SK-N-SH treated with all-trans-retinoic acid at 6 μM for 48 hours (cell line): ENCODE measurements at regions not wholly inside any gene's neighbourhood (a gene's known extent, or its start where the extent isn't known, plus 50 kb on each side); places are given as distances from the start of the nearest gene placed in this dataset.

Experiments used
- CREB5 ChIP-seq: fragments of 250-450 bp; sonication (Bioruptor Pico); IDR thresholded peaks from 2 replicates; pipeline ENCODE4 v1.5.1; 2020; ENCODE audit warnings: low read depth, mild to moderate bottlenecking, moderate library complexity
- SNAI2 ChIP-seq: fragments of 250-450 bp; sonication (Bioruptor Pico); IDR thresholded peaks from 2 replicates; pipeline ENCODE4 v1.5.0; 2020; ENCODE audit warnings: mild to moderate bottlenecking, moderate library complexity
- ZFP30 ChIP-seq: fragments of 450-650 bp; formaldehyde crosslinking; IDR thresholded peaks from 2 replicates; pipeline ENCODE4 v1.5.0; 2022; ENCODE audit warnings: mild to moderate bottlenecking, moderate library complexity
- ZNF565 ChIP-seq: fragments of 450-650 bp; formaldehyde crosslinking; conservative IDR thresholded peaks from 2 replicates; pipeline ENCODE4 v1.5.0; 2020; ENCODE audit warnings: low read depth, mild to moderate bottlenecking, moderate library complexity
- TF ChIP-seq, protein P1 (sequence below): fragments of 250-450 bp; sonication (Bioruptor Pico); IDR thresholded peaks from 2 replicates; pipeline ENCODE4 v1.5.1; 2021; ENCODE audit warnings: mild to moderate bottlenecking, moderate library complexity
- TF ChIP-seq, protein P2 (sequence below): fragments of 250-450 bp; sonication (Bioruptor Pico); IDR thresholded peaks from 2 replicates; pipeline ENCODE4 v1.8.0; 2020; ENCODE audit warnings: mild to moderate bottlenecking, moderate library complexity, borderline replicate concordance

DNA sequence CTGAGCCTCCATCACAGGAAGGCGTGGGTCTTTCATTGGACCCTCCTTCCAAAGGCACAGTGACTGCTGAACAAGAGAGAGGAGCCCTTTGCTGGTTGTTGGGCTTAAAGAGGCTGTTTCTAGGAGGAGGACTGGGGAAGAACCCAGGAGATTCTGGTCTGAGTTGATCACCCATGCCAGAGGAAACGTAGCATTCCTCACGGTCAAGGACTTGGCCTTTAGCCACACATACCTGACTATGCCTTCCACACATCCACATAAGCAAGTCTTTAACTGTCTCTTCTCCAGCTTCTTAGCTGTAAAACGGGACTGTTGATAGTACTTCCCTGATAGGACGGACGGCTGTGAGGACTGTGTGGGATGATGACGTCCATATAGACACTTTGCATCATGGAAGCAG, 149.8 kb upstream of the IRX3 start:
- TF ChIP-seq, protein P1, sequence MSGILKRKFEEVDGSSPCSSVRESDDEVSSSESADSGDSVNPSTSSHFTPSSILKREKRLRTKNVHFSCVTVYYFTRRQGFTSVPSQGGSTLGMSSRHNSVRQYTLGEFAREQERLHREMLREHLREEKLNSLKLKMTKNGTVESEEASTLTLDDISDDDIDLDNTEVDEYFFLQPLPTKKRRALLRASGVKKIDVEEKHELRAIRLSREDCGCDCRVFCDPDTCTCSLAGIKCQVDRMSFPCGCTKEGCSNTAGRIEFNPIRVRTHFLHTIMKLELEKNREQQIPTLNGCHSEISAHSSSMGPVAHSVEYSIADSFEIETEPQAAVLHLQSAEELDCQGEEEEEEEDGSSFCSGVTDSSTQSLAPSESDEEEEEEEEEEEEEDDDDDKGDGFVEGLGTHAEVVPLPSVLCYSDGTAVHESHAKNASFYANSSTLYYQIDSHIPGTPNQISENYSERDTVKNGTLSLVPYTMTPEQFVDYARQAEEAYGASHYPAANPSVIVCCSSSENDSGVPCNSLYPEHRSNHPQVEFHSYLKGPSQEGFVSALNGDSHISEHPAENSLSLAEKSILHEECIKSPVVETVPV = no peak
- TF ChIP-seq CREB5 (CRISPR knock-in tag) (no peak), ZFP30 (no peak), SNAI2 (no peak), ZNF565 (CRISPR knock-in tag) (no peak)
- TF ChIP-seq, protein P2, sequence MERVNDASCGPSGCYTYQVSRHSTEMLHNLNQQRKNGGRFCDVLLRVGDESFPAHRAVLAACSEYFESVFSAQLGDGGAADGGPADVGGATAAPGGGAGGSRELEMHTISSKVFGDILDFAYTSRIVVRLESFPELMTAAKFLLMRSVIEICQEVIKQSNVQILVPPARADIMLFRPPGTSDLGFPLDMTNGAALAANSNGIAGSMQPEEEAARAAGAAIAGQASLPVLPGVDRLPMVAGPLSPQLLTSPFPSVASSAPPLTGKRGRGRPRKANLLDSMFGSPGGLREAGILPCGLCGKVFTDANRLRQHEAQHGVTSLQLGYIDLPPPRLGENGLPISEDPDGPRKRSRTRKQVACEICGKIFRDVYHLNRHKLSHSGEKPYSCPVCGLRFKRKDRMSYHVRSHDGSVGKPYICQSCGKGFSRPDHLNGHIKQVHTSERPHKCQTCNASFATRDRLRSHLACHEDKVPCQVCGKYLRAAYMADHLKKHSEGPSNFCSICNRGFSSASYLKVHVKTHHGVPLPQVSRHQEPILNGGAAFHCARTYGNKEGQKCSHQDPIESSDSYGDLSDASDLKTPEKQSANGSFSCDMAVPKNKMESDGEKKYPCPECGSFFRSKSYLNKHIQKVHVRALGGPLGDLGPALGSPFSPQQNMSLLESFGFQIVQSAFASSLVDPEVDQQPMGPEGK (CRISPR knock-in tag) = no peak
